LNCaP clone FGC (cell line): ENCODE measurements at regions not wholly inside any gene's neighbourhood (a gene's known extent, or its start where the extent isn't known, plus 50 kb on each side); places are given as distances from the start of the nearest gene placed in this dataset.

ENCODE experiments used
- DNase-seq: peaks from one replicate; pipeline ENCODE4 v3.0.0-alpha.2; 2011; ENCODE audit warnings: low read depth
- H3K4me3 ChIP-seq: 2 replicates; pipeline ENCODE4 v1.5.1; 2011; ENCODE audit warnings: mild to moderate bottlenecking, low read depth, low read length, control low read depth
- CTCF ChIP-seq: IDR thresholded peaks from 2 replicates; pipeline ENCODE4 v1.5.1; 2012; ENCODE audit warnings: mild to moderate bottlenecking; ENCODE audit not compliant: control insufficient read depth, insufficient read depth; ENCODE audit errors: extremely low read depth

DNA sequence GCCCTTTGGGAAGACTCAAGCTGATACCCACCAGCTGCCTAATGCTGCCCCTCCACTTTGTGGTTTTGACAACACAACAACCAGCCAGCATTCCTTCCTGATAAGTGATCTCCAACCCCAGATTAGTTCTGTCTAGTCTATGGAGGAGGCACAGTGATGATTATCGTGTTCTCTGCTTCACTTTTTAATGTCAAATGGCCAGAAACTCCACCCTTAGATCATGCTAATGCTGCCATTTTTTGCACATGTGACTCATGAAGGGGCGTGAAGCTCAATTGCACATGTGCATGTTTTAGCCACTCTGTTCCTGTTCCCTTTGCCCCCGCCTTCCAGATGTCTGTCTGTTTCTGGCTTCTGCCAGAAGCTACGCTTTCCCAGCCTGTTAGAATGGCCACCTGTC, 199.8 kb downstream of the COG6 start:
- no peak for DNase-seq
- no peak for TF ChIP-seq CTCF
- no peak overlapping the region for H3K4me3 ChIP-seq

DNA sequence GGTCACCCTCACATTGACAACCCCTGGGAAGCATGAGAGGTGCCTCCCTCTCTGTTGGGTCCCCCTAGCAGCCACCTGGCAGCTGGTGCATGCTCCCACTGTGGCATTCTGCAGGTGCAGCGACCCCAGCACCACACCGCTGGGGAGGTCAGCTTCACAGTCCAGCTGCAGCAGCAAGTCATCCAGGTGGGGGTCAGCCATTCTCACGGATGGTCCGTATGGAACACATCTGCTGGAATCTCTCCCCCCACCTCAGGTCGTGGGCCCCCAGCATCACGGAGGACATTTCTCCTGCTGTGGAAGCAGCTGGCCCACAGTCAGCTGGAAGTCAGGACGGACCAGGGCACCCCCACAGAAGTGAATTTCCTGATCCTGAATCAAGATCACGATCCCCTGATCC, 201.3 kb downstream of the COG6 start:
- no peak for TF ChIP-seq CTCF
- H3K4me3 ChIP-seq = no peak overlapping the region
- no peak for DNase-seq

DNA sequence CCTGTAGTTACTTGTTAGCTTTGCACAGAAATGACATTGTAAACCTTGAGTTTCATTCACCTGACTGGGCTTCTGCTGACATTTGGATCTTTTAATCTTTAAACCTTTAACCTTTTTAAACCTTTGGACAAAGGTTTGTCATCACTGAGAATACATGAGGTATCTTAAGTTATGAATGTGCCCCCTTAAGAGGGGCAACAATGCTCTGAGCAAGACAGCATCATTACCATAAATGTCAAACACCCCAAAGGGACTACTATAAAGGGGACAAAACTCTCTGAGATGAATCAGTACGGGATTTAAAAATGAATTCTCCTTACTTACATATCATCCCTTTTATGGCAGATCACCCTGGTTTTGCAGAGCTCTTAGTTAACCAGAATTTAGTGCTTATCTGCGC, 203.3 kb downstream of the COG6 start:
- H3K4me3 ChIP-seq = no peak overlapping the region
- no peak for TF ChIP-seq CTCF
- DNase-seq = no peak

- no peak for DNase-seq
- TF ChIP-seq CTCF = no peak
- no peak overlapping the region for H3K4me3 ChIP-seq
Observed at GRCh38 chr13:39859898-39860297, 204.4 kb downstream of the COG6 start.

- no peak for DNase-seq
- no peak overlapping the region for H3K4me3 ChIP-seq
- TF ChIP-seq CTCF = no peak
Observed at GRCh38 chr13:39862900-39863299, 207.4 kb downstream of the COG6 start.

GRCh38 chr13:39864221-39864620, 208.8 kb downstream of the COG6 start:
- DNase-seq = no peak
- H3K4me3 ChIP-seq = no peak overlapping the region
- TF ChIP-seq CTCF = no peak

DNA sequence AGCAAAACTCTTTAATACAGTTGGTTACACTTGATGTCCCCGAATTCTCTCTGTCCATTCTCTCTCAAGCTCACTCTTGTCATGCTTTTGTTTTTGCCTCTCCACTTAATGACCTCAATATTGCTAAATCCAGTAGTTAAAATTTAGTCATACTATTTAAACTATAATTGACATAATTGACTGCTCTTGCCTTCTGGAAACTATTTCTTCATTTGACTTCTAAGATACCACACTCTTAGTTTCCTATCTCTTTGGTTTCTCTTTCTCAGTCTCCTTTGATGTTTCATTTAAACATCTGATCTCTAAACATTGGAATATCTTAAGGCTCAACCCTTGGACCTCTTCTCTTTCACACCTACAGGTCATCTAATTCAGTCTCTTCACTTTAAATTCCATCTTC, 211.3 kb downstream of the COG6 start:
- no peak overlapping the region for H3K4me3 ChIP-seq
- no peak for DNase-seq
- TF ChIP-seq CTCF = no peak
